ENCODE measurements at regions not wholly inside any gene's neighbourhood (a gene's known extent, or its start where the extent isn't known, plus 50 kb on each side); places are given as distances from the start of the nearest gene placed in this dataset.
"Not testable (repeated sequence)": the region's sequence is repeated elsewhere in the genome, so short reads cannot be mapped to it uniquely, and the experiment has no call there.

DNA sequence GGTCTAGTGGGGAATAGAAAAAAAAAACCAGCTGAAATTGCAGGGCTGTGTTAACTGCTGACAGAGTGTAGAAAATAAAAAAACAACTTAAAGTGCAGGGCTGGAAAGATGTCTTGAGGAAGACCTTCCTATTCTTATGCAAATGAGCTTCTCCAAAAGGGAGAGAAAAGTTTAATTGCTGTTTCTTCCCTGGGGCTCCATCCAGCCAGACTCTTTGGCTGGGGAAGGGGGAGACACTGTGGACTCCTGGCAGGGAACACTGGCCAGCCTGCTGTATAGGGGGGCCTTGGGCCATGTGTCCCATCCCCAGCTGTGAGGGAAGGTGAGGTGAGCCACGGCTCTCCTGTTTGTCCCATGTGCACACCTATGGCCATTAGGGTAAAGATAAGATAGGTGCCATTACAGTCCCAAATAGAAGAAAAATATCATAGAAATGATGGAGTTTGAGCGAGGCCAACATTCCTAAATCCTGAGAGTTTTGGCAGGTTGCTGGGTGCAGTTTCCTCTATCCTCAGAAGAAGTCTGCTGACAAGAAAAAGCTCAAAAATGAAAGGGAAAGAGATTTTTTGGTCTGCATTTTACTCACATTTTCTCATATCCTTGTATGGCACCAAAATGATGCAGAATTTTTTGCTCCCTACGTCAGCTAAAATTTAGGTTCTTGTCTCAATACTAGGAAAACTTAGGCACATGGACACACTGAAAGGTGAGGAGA, 901.7 kb downstream of the PLOD2 start:
- no peak overlapping the region for H3K4me2 ChIP-seq (replicated peaks; ENCODE audit: extremely low read depth, low read length, poor library complexity, severe bottlenecking)
- no peak overlapping the region for H3K27ac ChIP-seq (ENCODE audit: low read depth in 1 of 2, low read length in 2 of 2)
- no peaks in the 10 kb centered on the region for H3K4me1 Mint-ChIP-seq
- no CpG with 5 or more reads among the region's 3 CpGs for WGBS (ENCODE audit: insufficient coverage)
- no peak overlapping the region for H3K4me3 ChIP-seq (replicated peaks in 1 of 3; ENCODE audit: low read depth in 2 of 3, low read length in 3 of 3)
- no peak overlapping the region for H3K27ac Mint-ChIP-seq
- H2AFZ ChIP-seq (ENCODE audit: insufficient read depth, low read depth, low read length, poor library complexity, severe bottlenecking) = no peak overlapping the region
- H3K27me3 ChIP-seq (ENCODE audit: control insufficient read depth in 2 of 2, insufficient read depth in 2 of 2, low read length in 2 of 2) = no peaks in the 10 kb centered on the region
- no peaks in the 10 kb centered on the region for H3K36me3 ChIP-seq (replicated peaks in 1 of 2; ENCODE audit: control insufficient read depth in 1 of 2, insufficient read depth in 2 of 2, low read length in 2 of 2)
- intact Hi-C loops (cut with micrococcal nuclease) = no loop called here
- no peak overlapping the region for H3K9ac ChIP-seq (ENCODE audit: insufficient read depth, low read length, poor library complexity, severe bottlenecking)
- peaks cover 4 to 22% (median 14%) of the 10 kb centered on the region in 7 donors for H3K9me3 Mint-ChIP-seq
- TF ChIP-seq, protein P1, sequence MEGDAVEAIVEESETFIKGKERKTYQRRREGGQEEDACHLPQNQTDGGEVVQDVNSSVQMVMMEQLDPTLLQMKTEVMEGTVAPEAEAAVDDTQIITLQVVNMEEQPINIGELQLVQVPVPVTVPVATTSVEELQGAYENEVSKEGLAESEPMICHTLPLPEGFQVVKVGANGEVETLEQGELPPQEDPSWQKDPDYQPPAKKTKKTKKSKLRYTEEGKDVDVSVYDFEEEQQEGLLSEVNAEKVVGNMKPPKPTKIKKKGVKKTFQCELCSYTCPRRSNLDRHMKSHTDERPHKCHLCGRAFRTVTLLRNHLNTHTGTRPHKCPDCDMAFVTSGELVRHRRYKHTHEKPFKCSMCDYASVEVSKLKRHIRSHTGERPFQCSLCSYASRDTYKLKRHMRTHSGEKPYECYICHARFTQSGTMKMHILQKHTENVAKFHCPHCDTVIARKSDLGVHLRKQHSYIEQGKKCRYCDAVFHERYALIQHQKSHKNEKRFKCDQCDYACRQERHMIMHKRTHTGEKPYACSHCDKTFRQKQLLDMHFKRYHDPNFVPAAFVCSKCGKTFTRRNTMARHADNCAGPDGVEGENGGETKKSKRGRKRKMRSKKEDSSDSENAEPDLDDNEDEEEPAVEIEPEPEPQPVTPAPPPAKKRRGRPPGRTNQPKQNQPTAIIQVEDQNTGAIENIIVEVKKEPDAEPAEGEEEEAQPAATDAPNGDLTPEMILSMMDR (IDR thresholded peaks at IDR 0.05) = no peak
- H3K4me1 ChIP-seq (ENCODE audit: control insufficient read depth in 1 of 2, insufficient read depth in 2 of 2, low read length in 2 of 2) = no peaks in the 10 kb centered on the region
- H3K4me3 Mint-ChIP-seq = no peak overlapping the region
- H3K9me3 ChIP-seq (replicated peaks in 1 of 2; ENCODE audit: control insufficient read depth in 1 of 2, insufficient read depth in 1 of 2, low read length in 2 of 2) = peaks cover 0 to 16% of the 10 kb centered on the region in 2 donors
- no peaks in the 10 kb centered on the region for H4K20me1 ChIP-seq (ENCODE audit: insufficient read depth, low read length)
- no peak for DNase-seq
- H3K36me3 Mint-ChIP-seq = no peaks in the 10 kb centered on the region
- no peaks in the 10 kb centered on the region for H3K79me2 ChIP-seq (ENCODE audit: insufficient read depth, low read length)
- H3K27me3 Mint-ChIP-seq (ENCODE audit: low read depth in 3 of 3) = peaks cover 0 to 2% (median 0%) of the 10 kb centered on the region in 3 donors

GRCh38 chr3:145263458-145263857, 897.5 kb downstream of the PLOD2 start:
- H2AFZ ChIP-seq (ENCODE audit: insufficient read depth, low read depth, low read length, poor library complexity, severe bottlenecking); H3K4me3 Mint-ChIP-seq; H3K27me3 Mint-ChIP-seq (ENCODE audit: low read depth in 3 of 3); H3K79me2 ChIP-seq (ENCODE audit: insufficient read depth, low read length); H3K27ac Mint-ChIP-seq; H3K27ac ChIP-seq (ENCODE audit: low read depth in 1 of 2, low read length in 2 of 2); H3K36me3 ChIP-seq (replicated peaks in 1 of 2; ENCODE audit: control insufficient read depth in 1 of 2, insufficient read depth in 2 of 2, low read length in 2 of 2); H3K4me3 ChIP-seq (replicated peaks in 1 of 3; ENCODE audit: low read depth in 2 of 3, low read length in 3 of 3); H3K4me1 ChIP-seq (ENCODE audit: control insufficient read depth in 1 of 2, insufficient read depth in 2 of 2, low read length in 2 of 2); H4K20me1 ChIP-seq (ENCODE audit: insufficient read depth, low read length); H3K4me2 ChIP-seq (replicated peaks; ENCODE audit: extremely low read depth, low read length, poor library complexity, severe bottlenecking); H3K27me3 ChIP-seq (ENCODE audit: control insufficient read depth in 2 of 2, insufficient read depth in 2 of 2, low read length in 2 of 2); DNase-seq; intact Hi-C loops (cut with micrococcal nuclease); H3K4me1 Mint-ChIP-seq; H3K36me3 Mint-ChIP-seq; H3K9ac ChIP-seq (ENCODE audit: insufficient read depth, low read length, poor library complexity, severe bottlenecking): not testable (repeated sequence)
- H3K9me3 Mint-ChIP-seq = peaks cover 2 to 14% (median 6%) of the 10 kb centered on the region in 7 donors
- H3K9me3 ChIP-seq (replicated peaks in 1 of 2; ENCODE audit: control insufficient read depth in 1 of 2, insufficient read depth in 1 of 2, low read length in 2 of 2) = peaks cover 9 to 15% of the 10 kb centered on the region in 2 donors
- WGBS (ENCODE audit: insufficient coverage) = no CpG with 5 or more reads among the region's 1 CpG

Measured in CD14-positive monocyte (primary cell).